ENCODE measurements at regions not wholly inside any gene's neighbourhood (a gene's known extent, or its start where the extent isn't known, plus 50 kb on each side); places are given as distances from the start of the nearest gene placed in this dataset.

DNA sequence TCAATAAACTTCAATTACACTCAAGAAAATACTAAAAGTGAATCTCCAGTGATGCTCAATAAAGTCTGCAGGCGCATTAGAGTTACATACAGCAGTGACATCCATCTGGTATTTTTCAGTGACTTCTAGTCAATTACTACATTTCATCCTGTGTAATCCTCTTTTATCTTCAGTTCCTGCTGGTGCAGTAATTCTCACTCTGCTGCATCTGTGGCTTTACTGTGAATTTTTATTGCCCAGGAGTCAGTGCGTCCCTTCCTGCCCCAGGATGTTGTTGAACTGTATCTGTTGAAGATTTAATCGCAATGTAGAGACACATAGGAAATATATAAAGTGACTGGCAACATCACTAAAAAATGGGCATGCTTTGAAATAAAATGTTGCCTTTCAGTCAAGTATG, 196.3 kb upstream of the TMTC4 start:
- intact Hi-C loops (cut with micrococcal nuclease), result no loop called here
- CTCF ChIA-PET (ENCODE audit: low intra/inter-chr PET ratio), result no interaction called here

More for the DNA sequence above, 196.3 kb upstream of the TMTC4 start:
- Histone ChIP-seq H3K4me1 (replicated peaks in 1 of 2; ENCODE audit: control insufficient read depth in 2 of 2, insufficient read depth in 2 of 2, low read length in 2 of 2) (no peaks in the 10 kb centered on the region), H3K36me3 (ENCODE audit: control insufficient read depth, insufficient read depth, low read length) (no peaks in the 10 kb centered on the region), H3K79me2 (ENCODE audit: control insufficient read depth, insufficient read depth, low read length) (no peaks in the 10 kb centered on the region), H3K9me1 (ENCODE audit: control insufficient read depth, insufficient read depth, low read length) (no peaks in the 10 kb centered on the region), H2AFZ (ENCODE audit: low read depth, low read length) (no peak overlapping the region), H3K27ac (ENCODE audit: extremely low read depth, low read depth, low read length) (no peak overlapping the region), H3K4me2 (ENCODE audit: insufficient read depth, low read length) (no peak overlapping the region), H3K9me3 (replicated peaks; ENCODE audit: control insufficient read depth, insufficient read depth, low read depth, low read length) (no peaks in the 10 kb centered on the region), H4K20me1 (replicated peaks; ENCODE audit: control insufficient read depth, insufficient read depth, low read length) (no peaks in the 10 kb centered on the region), H3K9ac (ENCODE audit: insufficient read depth in 1 of 2, low read depth in 2 of 2, low read length in 2 of 2) (no peak overlapping the region), H3K27me3 (ENCODE audit: control insufficient read depth in 2 of 2, insufficient read depth in 2 of 2, low read length in 2 of 2) (no peaks in the 10 kb centered on the region), H3K4me3 (no peak overlapping the region)
- FAIRE-seq (no peak), ATAC-seq (no peak), DNase-seq (ENCODE audit: extremely low read depth in 1 of 4, low spot score in 3 of 4) (no peak)
- WGBS (ENCODE audit: insufficient coverage, low coverage, missing lambda C conversion rate), result 0% methylated on average over 3 of the region's 3 CpGs
- no TSS peak for BruUV-seq (replicated peaks)
- TF ChIP-seq, protein P1, sequence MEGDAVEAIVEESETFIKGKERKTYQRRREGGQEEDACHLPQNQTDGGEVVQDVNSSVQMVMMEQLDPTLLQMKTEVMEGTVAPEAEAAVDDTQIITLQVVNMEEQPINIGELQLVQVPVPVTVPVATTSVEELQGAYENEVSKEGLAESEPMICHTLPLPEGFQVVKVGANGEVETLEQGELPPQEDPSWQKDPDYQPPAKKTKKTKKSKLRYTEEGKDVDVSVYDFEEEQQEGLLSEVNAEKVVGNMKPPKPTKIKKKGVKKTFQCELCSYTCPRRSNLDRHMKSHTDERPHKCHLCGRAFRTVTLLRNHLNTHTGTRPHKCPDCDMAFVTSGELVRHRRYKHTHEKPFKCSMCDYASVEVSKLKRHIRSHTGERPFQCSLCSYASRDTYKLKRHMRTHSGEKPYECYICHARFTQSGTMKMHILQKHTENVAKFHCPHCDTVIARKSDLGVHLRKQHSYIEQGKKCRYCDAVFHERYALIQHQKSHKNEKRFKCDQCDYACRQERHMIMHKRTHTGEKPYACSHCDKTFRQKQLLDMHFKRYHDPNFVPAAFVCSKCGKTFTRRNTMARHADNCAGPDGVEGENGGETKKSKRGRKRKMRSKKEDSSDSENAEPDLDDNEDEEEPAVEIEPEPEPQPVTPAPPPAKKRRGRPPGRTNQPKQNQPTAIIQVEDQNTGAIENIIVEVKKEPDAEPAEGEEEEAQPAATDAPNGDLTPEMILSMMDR (IDR thresholded peaks at IDR 0.05 in 2 of 3, conservative IDR thresholded peaks at IDR 0.05 in 1 of 3; ENCODE audit: insufficient read depth in 2 of 3, low read depth in 1 of 3, low read length in 3 of 3), result no peak
- TF ChIP-seq TAF9B (IDR thresholded peaks at IDR 0.05; ENCODE audit: partially characterized antibody), result no peak
- no peak for TF ChIP-seq U2AF2 (optimal IDR thresholded peaks at IDR 0.05; ENCODE audit: low read depth, low read length)
- TF ChIP-seq STAT5B (CRISPR knock-in tag; IDR thresholded peaks at IDR 0.05), result no peak
- TF ChIP-seq, protein P2, sequence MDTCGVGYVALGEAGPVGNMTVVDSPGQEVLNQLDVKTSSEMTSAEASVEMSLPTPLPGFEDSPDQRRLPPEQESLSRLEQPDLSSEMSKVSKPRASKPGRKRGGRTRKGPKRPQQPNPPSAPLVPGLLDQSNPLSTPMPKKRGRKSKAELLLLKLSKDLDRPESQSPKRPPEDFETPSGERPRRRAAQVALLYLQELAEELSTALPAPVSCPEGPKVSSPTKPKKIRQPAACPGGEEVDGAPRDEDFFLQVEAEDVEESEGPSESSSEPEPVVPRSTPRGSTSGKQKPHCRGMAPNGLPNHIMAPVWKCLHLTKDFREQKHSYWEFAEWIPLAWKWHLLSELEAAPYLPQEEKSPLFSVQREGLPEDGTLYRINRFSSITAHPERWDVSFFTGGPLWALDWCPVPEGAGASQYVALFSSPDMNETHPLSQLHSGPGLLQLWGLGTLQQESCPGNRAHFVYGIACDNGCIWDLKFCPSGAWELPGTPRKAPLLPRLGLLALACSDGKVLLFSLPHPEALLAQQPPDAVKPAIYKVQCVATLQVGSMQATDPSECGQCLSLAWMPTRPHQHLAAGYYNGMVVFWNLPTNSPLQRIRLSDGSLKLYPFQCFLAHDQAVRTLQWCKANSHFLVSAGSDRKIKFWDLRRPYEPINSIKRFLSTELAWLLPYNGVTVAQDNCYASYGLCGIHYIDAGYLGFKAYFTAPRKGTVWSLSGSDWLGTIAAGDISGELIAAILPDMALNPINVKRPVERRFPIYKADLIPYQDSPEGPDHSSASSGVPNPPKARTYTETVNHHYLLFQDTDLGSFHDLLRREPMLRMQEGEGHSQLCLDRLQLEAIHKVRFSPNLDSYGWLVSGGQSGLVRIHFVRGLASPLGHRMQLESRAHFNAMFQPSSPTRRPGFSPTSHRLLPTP (IDR thresholded peaks at IDR 0.05; ENCODE audit: borderline replicate concordance, extremely low read depth, insufficient read length), result no peak
- TF ChIP-seq POU5F1 (IDR thresholded peaks at IDR 0.05; ENCODE audit: borderline replicate concordance, low read depth, low read length, partially characterized antibody), result no peak
- no peak for TF ChIP-seq RBM34 (IDR thresholded peaks at IDR 0.05; ENCODE audit: borderline replicate concordance, insufficient read depth, low read length)
- in situ Hi-C loops (cut with MboI), result no loop called here
- POLR2A ChIA-PET, result no interaction called here
